ENCODE measurements at regions not wholly inside any gene's neighbourhood (a gene's known extent, or its start where the extent isn't known, plus 50 kb on each side); places are given as distances from the start of the nearest gene placed in this dataset.
"Not testable (repeated sequence)": the region's sequence is repeated elsewhere in the genome, so short reads cannot be mapped to it uniquely, and the experiment has no call there.

DNA sequence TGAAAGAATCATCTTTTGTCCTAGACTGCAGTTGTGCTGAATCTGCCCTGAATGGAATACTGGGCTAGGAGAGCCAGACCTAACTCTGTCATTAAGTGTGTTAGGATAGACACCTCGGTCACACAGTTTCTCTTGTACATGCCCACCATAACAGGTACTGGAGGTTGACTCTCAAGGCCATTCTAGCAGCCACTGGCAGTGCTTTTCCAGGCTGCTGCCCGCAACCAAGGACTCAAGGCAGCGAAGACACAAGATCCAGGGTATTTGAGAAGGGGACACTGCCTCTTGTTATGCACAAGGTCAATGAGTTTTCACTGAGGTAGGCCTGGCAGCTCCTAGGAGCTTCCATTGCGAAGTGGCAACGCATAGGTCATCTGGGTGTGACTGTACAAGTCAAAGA is 70.6 kb upstream of the ZNF746 start:
- no peak for DNase-seq (ENCODE audit: low read depth, low spot score)

DNA sequence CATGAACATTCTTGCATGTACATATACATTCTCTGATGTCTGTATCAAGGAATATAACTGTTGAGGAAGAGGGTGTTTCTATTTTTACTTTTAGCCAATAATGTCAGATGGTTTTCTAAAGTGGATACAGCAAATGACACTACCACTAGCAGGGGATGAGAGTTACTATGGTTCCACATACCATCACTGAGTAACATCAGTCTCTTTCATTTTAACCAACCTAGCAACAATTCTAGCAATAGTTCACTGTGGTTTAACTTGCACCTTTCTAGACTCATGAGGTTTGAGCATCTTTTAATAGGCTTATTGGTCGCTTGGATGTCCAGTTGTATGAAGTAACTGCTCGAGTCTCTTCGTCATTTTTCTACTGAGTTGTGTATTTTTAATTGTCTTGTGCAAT is 68.5 kb upstream of the ZNF746 start:
- DNase-seq (ENCODE audit: low read depth, low spot score) = no peak

DNA sequence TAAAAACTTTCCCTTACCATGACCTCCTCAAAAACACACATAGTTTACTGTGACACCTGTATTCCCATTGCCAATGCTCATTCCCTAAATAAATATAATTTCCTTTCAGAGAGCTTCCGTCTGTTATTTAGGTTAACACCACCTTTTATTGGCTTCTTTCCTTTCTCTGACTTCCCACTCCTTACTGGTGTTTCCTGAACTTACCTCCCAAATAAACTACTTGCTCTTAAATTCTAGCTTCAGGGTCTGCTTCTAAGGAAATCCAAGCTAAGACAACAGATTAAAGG is 67.4 kb upstream of the ZNF746 start:
- DNase-seq (ENCODE audit: low read depth, low spot score) = no peak

DNA sequence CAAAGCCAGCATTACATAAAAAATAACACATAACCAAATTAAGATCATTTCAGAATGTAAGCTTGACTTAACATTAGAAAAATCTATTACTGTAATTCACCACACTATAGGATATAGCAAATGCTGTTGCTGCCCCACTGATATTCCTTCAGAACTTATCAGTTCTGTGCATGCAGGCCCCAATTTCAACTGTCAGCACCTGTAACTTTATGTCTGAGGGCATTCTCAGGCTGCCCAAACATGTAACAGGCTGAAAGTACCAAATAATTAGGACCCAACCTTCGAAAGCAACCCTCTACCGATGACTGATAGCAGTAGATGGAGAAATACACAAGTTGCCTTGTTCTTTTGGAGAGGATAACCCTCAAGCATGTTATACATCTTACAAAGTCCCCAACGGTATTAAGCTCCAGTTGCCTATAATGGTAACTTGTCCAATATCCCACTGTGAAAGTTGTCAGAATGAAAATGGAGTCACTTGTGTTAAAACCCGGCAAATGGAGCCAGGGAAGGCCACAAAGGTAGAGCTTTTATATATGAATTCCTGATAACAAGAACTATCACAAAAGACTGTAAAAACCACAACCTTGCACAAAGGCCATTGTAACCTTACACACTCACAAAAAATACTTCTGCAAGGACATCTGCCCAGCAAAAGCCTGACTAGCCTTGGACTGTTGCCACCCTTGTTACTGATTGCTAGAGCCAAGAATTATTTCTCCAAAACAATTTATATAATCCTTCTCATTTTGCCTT is 66.9 kb upstream of the ZNF746 start:
- DNase-seq (ENCODE audit: low read depth, low spot score) = no peak

DNA sequence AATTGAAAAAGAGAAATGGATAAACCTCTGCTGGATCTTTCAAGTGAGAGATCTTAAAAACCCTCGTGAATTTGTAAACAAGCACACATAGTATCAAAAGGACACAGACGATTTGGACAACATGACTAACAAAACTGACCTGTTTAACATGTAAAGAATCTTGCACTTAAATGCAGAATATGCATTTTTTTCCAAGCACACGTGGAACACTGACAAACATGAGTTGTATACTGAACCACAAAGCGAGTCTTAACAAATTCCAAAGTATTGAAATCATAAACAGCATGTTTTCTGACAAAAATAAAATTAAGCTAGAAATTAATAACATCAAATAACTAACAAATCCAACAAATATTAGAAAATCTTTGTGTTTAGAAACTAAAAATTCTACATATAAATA is 65.0 kb upstream of the ZNF746 start:
- DNase-seq (ENCODE audit: low read depth, low spot score) = no peak

DNA sequence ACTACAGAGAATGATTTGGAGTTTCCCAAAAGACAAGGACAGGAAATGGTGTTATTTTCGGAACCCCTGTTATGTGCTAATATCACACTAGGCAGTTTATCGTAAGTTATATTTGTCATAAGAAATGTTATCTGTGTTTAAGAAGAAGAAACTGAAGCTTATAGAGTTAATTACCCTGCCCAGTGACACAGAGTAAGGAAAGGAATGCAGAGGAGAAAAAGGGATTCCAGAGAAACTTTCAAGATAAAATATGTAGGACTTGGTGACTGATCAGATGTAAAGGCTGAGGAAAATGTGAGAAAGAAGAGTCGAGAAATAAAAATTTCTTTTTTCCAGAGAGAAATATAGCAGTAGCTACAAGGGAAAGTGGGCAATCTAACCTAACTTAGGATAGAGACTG is 63.5 kb upstream of the ZNF746 start:
- DNase-seq (ENCODE audit: low read depth, low spot score) = no peak

DNA sequence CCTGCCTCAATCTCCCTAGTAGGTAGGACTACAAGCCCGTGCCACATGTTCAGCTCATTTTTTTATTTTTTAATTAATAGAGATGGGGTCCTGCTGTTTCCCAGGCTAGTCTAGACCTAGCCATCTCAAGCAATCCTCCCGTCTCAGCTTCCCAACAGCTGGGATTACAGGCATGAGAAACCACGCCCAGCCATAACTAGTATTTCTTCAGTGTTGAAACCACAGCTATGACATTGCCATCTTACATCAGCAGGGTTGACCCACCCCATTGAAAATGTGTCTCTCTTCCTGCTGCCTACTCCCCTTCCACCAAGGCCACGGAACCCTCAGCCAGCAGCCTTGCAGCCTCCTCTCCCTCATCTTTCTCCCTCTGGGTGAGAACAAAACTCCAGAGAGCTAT is 62.1 kb upstream of the ZNF746 start:
- DNase-seq (ENCODE audit: low read depth, low spot score) = no peak

DNA sequence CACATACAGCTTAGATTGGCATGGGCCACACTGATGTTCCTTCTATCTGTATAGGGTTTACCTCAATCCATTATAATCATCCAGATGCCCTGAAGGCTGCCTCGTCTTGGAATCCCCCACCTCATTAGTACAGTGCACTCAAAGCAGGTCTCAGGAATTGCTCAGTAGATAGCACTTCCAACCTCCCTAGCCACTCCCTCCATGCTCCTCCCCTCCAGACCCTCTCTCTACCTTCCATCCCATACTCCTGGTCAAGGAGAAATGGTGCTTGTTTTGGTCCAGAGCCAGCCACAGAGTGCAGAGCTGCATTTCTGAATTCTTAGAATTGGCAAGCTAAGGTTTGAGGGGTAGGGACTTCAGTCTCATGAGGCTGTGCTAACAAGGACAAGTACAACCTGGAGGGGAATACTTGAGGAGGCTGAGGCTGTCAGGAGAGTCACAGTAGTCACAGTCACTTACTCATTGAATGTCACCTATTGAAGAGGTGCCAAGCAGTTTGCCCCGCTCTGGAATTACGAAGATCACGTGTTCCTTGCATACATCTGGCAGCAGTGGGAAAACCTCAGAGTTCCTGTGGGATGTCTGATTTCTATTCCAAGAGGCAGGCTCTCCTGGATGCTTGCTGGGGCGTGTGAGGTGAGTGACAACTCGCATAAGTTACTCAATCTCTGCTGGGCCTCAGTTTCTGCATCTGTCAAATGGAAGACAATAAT is 60.7 kb upstream of the ZNF746 start:
- DNase-seq (ENCODE audit: low read depth, low spot score) = no peak

DNA sequence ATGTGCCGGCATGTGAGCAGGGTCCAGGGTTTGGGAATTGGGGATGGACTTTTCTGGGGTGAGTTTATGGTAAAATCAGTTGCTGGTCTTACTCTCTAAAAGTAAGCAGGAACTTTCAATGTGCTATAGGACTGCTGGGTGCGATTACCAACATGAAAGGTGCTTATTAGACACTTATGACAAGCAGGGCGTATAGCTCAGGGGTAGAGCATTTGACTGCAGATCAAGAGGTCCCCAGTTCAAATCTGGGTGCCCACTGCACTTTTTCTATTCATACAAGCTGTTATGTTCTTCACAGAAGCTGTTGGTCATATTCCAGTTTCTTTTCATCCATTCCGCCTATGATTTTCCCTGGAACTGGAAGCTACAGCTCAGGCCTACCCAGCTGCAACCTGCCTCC is 58.9 kb upstream of the ZNF746 start:
- DNase-seq (ENCODE audit: low read depth, low spot score) = not testable (repeated sequence)

DNA sequence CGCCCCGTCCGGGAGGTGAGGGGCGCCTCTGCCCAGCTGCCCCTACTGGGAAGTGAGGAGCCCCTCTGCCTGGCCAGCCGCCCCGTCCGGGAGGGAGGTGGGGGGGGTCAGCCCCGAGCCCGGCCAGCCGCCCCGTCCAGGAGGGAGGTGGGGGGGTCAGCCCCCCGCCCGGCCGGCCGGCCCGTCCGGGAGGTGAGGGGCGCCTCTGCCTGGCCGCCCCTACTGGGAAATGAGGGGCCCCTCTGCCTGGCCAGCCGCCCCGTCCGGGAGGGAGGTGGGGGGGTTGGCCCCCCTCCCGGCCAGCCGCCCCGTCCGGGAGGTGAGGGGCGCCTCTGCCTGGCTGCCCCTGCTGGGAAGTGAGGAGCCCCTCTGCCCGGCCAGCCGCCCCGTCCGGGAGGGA is 57.2 kb upstream of the ZNF746 start:
- DNase-seq (ENCODE audit: low read depth, low spot score) = not testable (repeated sequence)

DNA sequence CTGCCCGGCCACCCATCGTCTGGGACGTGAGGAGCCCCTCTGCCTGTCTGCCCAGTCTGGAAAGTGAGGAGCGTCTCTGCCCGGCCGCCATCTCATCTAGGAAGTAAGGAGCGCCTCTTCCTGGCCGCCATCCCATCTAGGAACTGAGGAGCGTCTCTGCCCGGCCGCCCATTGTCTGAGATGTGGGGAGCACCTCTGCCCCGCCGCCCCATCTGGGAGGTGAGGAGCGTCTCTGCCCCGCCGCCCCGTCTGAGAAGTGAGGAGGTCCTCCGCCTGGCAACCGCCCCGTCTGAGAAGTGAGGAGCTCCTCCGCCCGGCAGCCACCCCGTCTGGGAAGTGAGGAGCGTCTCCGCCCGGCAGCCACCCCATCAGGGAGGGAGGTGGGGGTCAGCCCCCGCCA is 56.4 kb upstream of the ZNF746 start:
- not testable (repeated sequence) for DNase-seq (ENCODE audit: low read depth, low spot score)

DNA sequence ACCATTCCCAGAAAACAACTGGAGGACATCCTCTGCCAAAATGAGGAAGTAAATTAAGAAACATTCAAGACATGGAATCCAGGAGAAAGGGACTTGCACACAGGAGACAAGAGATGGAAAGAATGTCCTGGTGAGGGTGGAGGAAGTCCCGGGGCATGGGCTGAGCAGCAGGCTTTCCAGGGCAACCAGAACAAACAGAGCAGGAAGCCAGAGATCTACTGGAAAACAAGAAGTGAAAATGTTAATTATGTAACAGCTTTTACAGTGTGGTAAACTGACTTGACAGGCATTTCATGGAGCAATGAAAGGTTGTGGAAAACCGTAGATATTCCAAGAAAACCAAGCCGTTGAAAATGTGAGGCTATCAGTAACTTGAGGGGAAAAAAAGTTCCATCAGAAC is 55.2 kb upstream of the ZNF746 start:
- DNase-seq (ENCODE audit: low read depth, low spot score) = no peak
